Stimulated activated CD8-positive, alpha-beta memory T cell treated with anti-CD3 and anti-CD28 coated beads, Interleukin-12 subunit alpha, Interleukin-12 subunit beta, amount 100 ng/mL, for 24 hours (primary cell): ENCODE measurements at regions not wholly inside any gene's neighbourhood (a gene's known extent, or its start where the extent isn't known, plus 50 kb on each side); places are given as distances from the start of the nearest gene placed in this dataset.
"Not testable (repeated sequence)": the region's sequence is repeated elsewhere in the genome, so short reads cannot be mapped to it uniquely, and the experiment has no call there.

ENCODE experiments used
- DNase-seq: peaks from one replicate; pipeline ENCODE4 v3.0.0-alpha.2; 2020; ENCODE audit errors: extremely low read depth

- DNase-seq = no peak
Observed at GRCh38 chr6:28658475-28659249, 133.0 kb downstream of the GPX5 start.

GRCh38 chr6:28659250-28659566 is 133.5 kb downstream of the GPX5 start:
- no peak for DNase-seq

- DNase-seq = no peak
Observed at GRCh38 chr6:28661097-28661713, 135.5 kb downstream of the GPX5 start.

GRCh38 chr6:28664870-28665396 is 139.3 kb downstream of the GPX5 start:
- DNase-seq = no peak

- DNase-seq = no peak
Observed at GRCh38 chr6:28673417-28673786, 147.7 kb downstream of the GPX5 start.

- DNase-seq = peak; percentile 15
Observed at GRCh38 chr6:28673787-28674671, 148.3 kb downstream of the GPX5 start.

GRCh38 chr6:28675600-28675999 is 149.9 kb downstream of the GPX5 start:
- DNase-seq = no peak

- DNase-seq = no peak
Observed at GRCh38 chr6:28682542-28682941, 156.9 kb downstream of the GPX5 start.

- DNase-seq = not testable (repeated sequence)
Observed at GRCh38 chr6:28682956-28683685, 157.4 kb downstream of the GPX5 start.

- DNase-seq = no peak
Observed at GRCh38 chr6:28683945-28684538, 158.4 kb downstream of the GPX5 start.

GRCh38 chr6:28685960-28686359 is 160.3 kb downstream of the GPX5 start:
- DNase-seq = not testable (repeated sequence)

GRCh38 chr6:28686446-28687027 is 160.9 kb downstream of the GPX5 start:
- DNase-seq = peak; percentile 14

- DNase-seq = not testable (repeated sequence)
Observed at GRCh38 chr6:28687309-28687981, 161.8 kb downstream of the GPX5 start.

- not testable (repeated sequence) for DNase-seq
Observed at GRCh38 chr6:28691991-28692390, 166.3 kb downstream of the GPX5 start.

GRCh38 chr6:28693033-28693750 is 167.5 kb downstream of the GPX5 start:
- no peak for DNase-seq

GRCh38 chr6:28693751-28694443 is 168.2 kb downstream of the GPX5 start:
- DNase-seq = no peak

GRCh38 chr6:28695715-28696114 is 170.0 kb downstream of the GPX5 start:
- no peak for DNase-seq

GRCh38 chr6:28696167-28696566 is 170.5 kb downstream of the GPX5 start:
- DNase-seq = no peak

- no peak for DNase-seq
Observed at GRCh38 chr6:28696682-28697081, 171.0 kb downstream of the GPX5 start.
